ENCODE measurements at regions not wholly inside any gene's neighbourhood (a gene's known extent, or its start where the extent isn't known, plus 50 kb on each side); places are given as distances from the start of the nearest gene placed in this dataset.

- TF ChIP-seq CTCF (conservative IDR thresholded peaks at IDR 0.05) (no peak), EZH2 (IDR thresholded peaks at IDR 0.05; ENCODE audit: low read depth) (no peak)
These were observed 176.2 kb upstream of the UFM1 start for GRCh38 chr13:38173403-38173802.
